ENCODE measurements at regions not wholly inside any gene's neighbourhood (a gene's known extent, or its start where the extent isn't known, plus 50 kb on each side); places are given as distances from the start of the nearest gene placed in this dataset.

- no peak for TF ChIP-seq CTCF (IDR thresholded peaks at IDR 0.05; ENCODE audit: control insufficient read depth, extremely low read depth, insufficient read depth)
- DNase-seq (ENCODE audit: low read depth) = no peak
- H3K4me3 ChIP-seq (ENCODE audit: low read depth, low read length) = no peak overlapping the region
Observed at GRCh38 chr5:112525217-112525616, 106.1 kb upstream of the EPB41L4A start.

- no peak for DNase-seq (ENCODE audit: low read depth)
- no peak overlapping the region for H3K4me3 ChIP-seq (ENCODE audit: low read depth, low read length)
- no peak for TF ChIP-seq CTCF (IDR thresholded peaks at IDR 0.05; ENCODE audit: control insufficient read depth, extremely low read depth, insufficient read depth)
Observed at GRCh38 chr5:112528928-112529327, 109.9 kb upstream of the EPB41L4A start.

- no peak for DNase-seq (ENCODE audit: low read depth)
- H3K4me3 ChIP-seq (ENCODE audit: low read depth, low read length) = no peak overlapping the region
- peak; percentile 56 for TF ChIP-seq CTCF (IDR thresholded peaks at IDR 0.05; ENCODE audit: control insufficient read depth, extremely low read depth, insufficient read depth)
Observed at GRCh38 chr5:112529525-112529924, 110.4 kb upstream of the EPB41L4A start.

- no peak for TF ChIP-seq CTCF (IDR thresholded peaks at IDR 0.05; ENCODE audit: control insufficient read depth, extremely low read depth, insufficient read depth)
- no peak for DNase-seq (ENCODE audit: low read depth)
- no peak overlapping the region for H3K4me3 ChIP-seq (ENCODE audit: low read depth, low read length)
Observed at GRCh38 chr5:112532654-112533360, 113.7 kb upstream of the EPB41L4A start.

- no peak for DNase-seq (ENCODE audit: low read depth)
- no peak for TF ChIP-seq CTCF (IDR thresholded peaks at IDR 0.05; ENCODE audit: control insufficient read depth, extremely low read depth, insufficient read depth)
- H3K4me3 ChIP-seq (ENCODE audit: low read depth, low read length) = no peak overlapping the region
Observed at GRCh38 chr5:112533362-112533761, 114.3 kb upstream of the EPB41L4A start.

- no peak for DNase-seq (ENCODE audit: low read depth)
- TF ChIP-seq CTCF (IDR thresholded peaks at IDR 0.05; ENCODE audit: control insufficient read depth, extremely low read depth, insufficient read depth) = no peak
- H3K4me3 ChIP-seq (ENCODE audit: low read depth, low read length) = no peak overlapping the region
Observed at GRCh38 chr5:112534067-112534583, 115.0 kb upstream of the EPB41L4A start.

Data from LNCaP clone FGC (cell line).